ENCODE measurements at regions not wholly inside any gene's neighbourhood (a gene's known extent, or its start where the extent isn't known, plus 50 kb on each side); places are given as distances from the start of the nearest gene placed in this dataset.

DNA sequence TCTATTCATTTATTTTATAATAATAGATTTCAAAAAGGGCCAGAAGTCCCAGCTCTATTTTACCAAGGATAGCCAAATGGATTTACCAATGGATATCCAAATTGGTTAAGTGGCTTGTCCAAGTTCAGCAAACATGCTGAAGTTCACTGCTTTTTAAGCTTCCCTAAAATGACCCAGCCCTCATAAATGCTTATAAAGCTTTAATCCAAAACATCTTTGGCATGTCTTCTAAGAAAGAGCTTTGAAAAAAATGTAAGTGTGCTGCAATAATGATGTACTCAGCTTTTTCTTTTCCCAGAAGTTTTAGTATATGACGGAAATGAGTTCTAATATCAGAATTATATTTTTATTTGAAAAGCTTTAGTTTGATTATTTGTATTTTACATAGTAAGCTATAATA lies 451.5 kb upstream of the ADAMTS5 start:
- no peaks in the 10 kb centered on the region for H3K27me3 Mint-ChIP-seq (ENCODE audit: low read depth)
- no peaks in the 10 kb centered on the region for H3K36me3 Mint-ChIP-seq (ENCODE audit: low read depth)
- peaks cover 9% of the 10 kb centered on the region for H3K4me1 Mint-ChIP-seq
- peaks cover 13% of the 10 kb centered on the region for H3K9me3 Mint-ChIP-seq
- TF ChIP-seq, protein P1, sequence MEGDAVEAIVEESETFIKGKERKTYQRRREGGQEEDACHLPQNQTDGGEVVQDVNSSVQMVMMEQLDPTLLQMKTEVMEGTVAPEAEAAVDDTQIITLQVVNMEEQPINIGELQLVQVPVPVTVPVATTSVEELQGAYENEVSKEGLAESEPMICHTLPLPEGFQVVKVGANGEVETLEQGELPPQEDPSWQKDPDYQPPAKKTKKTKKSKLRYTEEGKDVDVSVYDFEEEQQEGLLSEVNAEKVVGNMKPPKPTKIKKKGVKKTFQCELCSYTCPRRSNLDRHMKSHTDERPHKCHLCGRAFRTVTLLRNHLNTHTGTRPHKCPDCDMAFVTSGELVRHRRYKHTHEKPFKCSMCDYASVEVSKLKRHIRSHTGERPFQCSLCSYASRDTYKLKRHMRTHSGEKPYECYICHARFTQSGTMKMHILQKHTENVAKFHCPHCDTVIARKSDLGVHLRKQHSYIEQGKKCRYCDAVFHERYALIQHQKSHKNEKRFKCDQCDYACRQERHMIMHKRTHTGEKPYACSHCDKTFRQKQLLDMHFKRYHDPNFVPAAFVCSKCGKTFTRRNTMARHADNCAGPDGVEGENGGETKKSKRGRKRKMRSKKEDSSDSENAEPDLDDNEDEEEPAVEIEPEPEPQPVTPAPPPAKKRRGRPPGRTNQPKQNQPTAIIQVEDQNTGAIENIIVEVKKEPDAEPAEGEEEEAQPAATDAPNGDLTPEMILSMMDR (IDR thresholded peaks at IDR 0.05; ENCODE audit: unreplicated experiment in 3 of 3) = no peak
- no peak overlapping the region for H3K27ac Mint-ChIP-seq
- no peak overlapping the region for H3K4me3 Mint-ChIP-seq

DNA sequence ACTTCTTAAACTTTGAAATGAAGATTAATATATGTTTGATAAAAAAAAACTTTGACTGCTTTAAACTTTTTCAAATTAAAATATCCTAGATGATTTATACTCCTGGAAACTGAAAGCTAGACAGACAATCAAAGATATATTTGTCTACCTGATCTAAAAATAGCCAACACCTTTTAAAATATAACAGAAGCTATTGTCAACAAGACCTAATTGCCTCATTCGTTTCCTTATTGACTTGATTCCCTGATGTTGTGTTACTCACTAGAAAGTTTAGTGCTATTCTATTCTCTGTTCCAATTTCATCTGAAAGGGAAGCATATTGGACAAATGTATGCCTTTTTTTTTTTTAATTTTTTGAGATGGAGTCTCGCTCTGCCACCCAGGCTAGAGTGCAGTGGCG lies 445.6 kb upstream of the ADAMTS5 start:
- TF ChIP-seq, protein P1 (IDR thresholded peaks at IDR 0.05; ENCODE audit: unreplicated experiment in 3 of 3) = no peak
- H3K27me3 Mint-ChIP-seq (ENCODE audit: low read depth) = no peaks in the 10 kb centered on the region
- H3K27ac Mint-ChIP-seq = no peak overlapping the region

DNA sequence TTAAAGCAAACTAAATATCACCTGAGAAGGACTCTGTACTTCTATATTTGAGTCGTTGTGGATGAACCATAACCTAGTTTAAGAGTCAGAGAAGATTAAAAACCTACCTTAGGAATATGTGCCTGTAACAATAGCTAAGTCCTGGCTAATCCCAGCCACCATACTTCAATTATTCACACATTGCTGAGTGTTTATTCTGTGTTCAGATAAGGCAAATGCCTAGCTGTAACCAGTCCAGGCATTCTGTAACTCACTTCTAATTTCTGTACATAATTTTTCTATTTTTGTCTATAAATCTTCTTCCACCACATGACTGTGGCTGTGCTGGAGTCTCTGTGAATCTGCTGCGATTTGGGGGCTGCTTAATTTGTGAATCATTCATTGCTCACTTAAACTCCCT lies 441.9 kb upstream of the ADAMTS5 start:
- peaks cover 36% of the 10 kb centered on the region for H3K4me1 Mint-ChIP-seq
- TF ChIP-seq, protein P1 (IDR thresholded peaks at IDR 0.05; ENCODE audit: unreplicated experiment in 3 of 3) = no peak
- peaks cover 1% of the 10 kb centered on the region for H3K9me3 Mint-ChIP-seq
- no peak overlapping the region for H3K4me3 Mint-ChIP-seq
- peak overlapping the region; percentile 12 to 85 (median 59) for H3K27ac Mint-ChIP-seq
- no peaks in the 10 kb centered on the region for H3K36me3 Mint-ChIP-seq (ENCODE audit: low read depth)
- H3K27me3 Mint-ChIP-seq (ENCODE audit: low read depth) = no peaks in the 10 kb centered on the region

More for the DNA sequence above, 445.6 kb upstream of the ADAMTS5 start:
- Mint-ChIP-seq H3K4me3 (no peak overlapping the region), H3K9me3 (peaks cover 13% of the 10 kb centered on the region), H3K4me1 (peaks cover 18% of the 10 kb centered on the region), H3K36me3 (ENCODE audit: low read depth) (no peaks in the 10 kb centered on the region)

DNA sequence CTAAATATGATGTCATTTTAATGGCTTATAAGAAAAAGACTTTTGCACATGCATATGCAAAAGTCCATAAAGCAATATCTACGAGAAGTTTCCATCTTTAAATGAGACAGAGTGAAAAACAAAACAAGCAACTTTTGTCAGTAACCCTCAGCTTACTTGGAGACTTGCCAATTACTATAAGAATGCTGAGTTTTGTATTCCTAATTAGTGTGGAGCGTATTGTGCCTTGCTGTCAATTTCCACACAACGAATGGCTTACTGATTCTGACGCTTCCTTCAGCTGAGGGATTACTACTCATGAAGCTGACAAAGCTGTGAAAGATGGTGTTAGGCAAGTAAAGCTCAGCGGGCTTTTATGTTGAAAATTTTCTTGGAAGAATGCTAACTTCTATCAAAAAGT lies 440.4 kb upstream of the ADAMTS5 start:
- H3K4me1 Mint-ChIP-seq = peaks cover 36% of the 10 kb centered on the region

DNA sequence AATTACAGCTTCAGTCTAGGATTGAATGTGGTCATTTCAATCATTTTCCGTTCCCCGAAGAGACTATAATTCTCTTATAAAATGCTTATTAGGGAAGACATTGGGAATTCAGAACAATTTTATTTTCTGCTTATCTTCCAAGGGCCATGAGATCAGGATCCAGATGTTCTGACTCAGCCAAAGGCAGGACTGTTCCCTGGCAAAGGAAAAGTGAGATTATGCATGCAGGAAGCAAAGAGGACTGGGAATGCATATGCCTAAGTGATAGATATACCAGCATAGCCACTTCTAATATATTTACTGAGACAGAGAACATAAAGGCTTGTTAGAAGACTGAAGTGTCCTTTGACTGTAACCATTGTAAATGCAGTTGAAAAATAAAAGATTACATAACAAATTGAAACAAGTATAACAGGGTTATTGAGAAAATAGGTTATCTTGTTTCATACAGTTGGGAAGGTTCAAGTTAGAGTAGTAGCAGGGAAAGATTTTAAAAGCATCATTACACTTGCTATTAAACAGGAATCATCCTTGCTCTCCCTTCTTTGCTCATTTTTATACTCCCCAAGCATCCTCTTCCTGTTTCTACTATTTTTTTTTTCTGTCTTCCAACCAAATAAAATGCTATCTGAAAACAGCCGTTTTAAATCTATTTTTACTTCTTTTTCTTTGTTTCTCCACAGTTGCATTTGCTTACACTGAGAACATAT lies 439.6 kb upstream of the ADAMTS5 start:
- peak overlapping the region; percentile 96 to 97 (median 97) for H3K27ac Mint-ChIP-seq
- H3K9me3 Mint-ChIP-seq = no peaks in the 10 kb centered on the region
- peaks cover 36% of the 10 kb centered on the region for H3K4me1 Mint-ChIP-seq
- TF ChIP-seq, protein P1 (IDR thresholded peaks at IDR 0.05; ENCODE audit: unreplicated experiment in 3 of 3) = no peak
- H3K4me3 Mint-ChIP-seq = peak overlapping the region in 2 of 3 experiments; percentile 13 to 55
- no peaks in the 10 kb centered on the region for H3K27me3 Mint-ChIP-seq (ENCODE audit: low read depth)
- no peaks in the 10 kb centered on the region for H3K36me3 Mint-ChIP-seq (ENCODE audit: low read depth)

More for the DNA sequence above, 440.4 kb upstream of the ADAMTS5 start:
- Mint-ChIP-seq H3K27me3 (ENCODE audit: low read depth) (no peaks in the 10 kb centered on the region), H3K4me3 (no peak overlapping the region), H3K36me3 (ENCODE audit: low read depth) (no peaks in the 10 kb centered on the region), H3K27ac (peak overlapping the region; percentile 96 to 97 (median 97)), H3K9me3 (no peaks in the 10 kb centered on the region)
- TF ChIP-seq, protein P1 (IDR thresholded peaks at IDR 0.05; ENCODE audit: unreplicated experiment in 3 of 3) = no peak

DNA sequence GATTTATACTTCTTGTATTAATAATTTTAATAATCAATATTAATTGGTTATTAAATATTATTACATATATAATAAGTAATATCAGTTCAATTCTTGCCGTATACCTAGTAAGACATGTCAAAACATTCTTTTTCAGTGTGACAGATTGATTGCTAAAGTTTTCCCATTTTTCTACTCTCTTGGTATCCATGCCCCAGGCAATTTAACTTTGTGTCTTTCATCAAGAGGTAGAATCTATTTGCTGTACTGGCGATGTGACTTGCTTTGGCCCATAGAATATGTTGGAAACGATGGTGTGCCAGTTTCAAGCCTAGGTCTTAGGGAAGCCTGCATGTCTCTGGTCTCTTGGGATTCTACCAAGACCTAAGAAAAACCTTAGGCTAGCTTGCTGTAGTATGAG lies 436.1 kb upstream of the ADAMTS5 start:
- H3K4me3 Mint-ChIP-seq = no peak overlapping the region
- TF ChIP-seq, protein P1 (IDR thresholded peaks at IDR 0.05; ENCODE audit: unreplicated experiment in 3 of 3) = no peak
- H3K27me3 Mint-ChIP-seq (ENCODE audit: low read depth) = no peaks in the 10 kb centered on the region
- H3K36me3 Mint-ChIP-seq (ENCODE audit: low read depth) = no peaks in the 10 kb centered on the region
- H3K9me3 Mint-ChIP-seq = no peaks in the 10 kb centered on the region
- H3K4me1 Mint-ChIP-seq = peaks cover 24% of the 10 kb centered on the region
- no peak overlapping the region for H3K27ac Mint-ChIP-seq

All from nephron (organoid).